HEK293 (cell line): ENCODE measurements at regions not wholly inside any gene's neighbourhood (a gene's known extent, or its start where the extent isn't known, plus 50 kb on each side); places are given as distances from the start of the nearest gene placed in this dataset.

ENCODE experiments used
- CTCF ChIA-PET: fragments of 350-600 bp; formaldehyde crosslinking; extraction: SDS; loops from one replicate; lab custom pipeline; 2021; ENCODE audit warnings: antibody characterized with exemption; lab: Yijun Ruan, JAX
- POLR2A ChIA-PET: fragments of 300-600 bp; formaldehyde crosslinking; extraction: SDS; loops from one replicate; lab custom pipeline; 2020; ENCODE audit warnings: antibody characterized with exemption, inconsistent platforms; lab: Yijun Ruan, JAX
- H3K27ac ChIP-seq: fragments of 200-500 bp; sonication (Bioruptor generic); 2 replicates; pipeline ENCODE4 v1.5.1; 2014; ENCODE audit warnings: low read depth, low read length, control low read depth, inconsistent platforms; ENCODE audit errors: extremely low read depth
- H3K36me3 ChIP-seq, 2 experiments: fragments of 200-500 bp in 1 of 2; sonication (Bioruptor generic) in 1 of 2; 1 replicate in 1 of 2; 2 replicates in 1 of 2; pipeline ENCODE4 v1.5.1; 2014 to 2017; ENCODE audit warnings: inconsistent platforms in 2 of 2, low read length in 2 of 2; ENCODE audit not compliant: control insufficient read depth in 2 of 2, insufficient read depth in 1 of 2
- H3K4me1 ChIP-seq: fragments of 200-500 bp; sonication (Bioruptor generic); 2 replicates; pipeline ENCODE4 v1.5.1; 2014; ENCODE audit warnings: mild to moderate bottlenecking, low read length, inconsistent platforms; ENCODE audit not compliant: control insufficient read depth, insufficient read depth
- H3K4me3 ChIP-seq: 2 replicates; pipeline ENCODE4 v1.5.1; 2011; ENCODE audit warnings: low read depth, mild to moderate bottlenecking, control low read depth, low read length, moderate library complexity
- H3K9me3 ChIP-seq: fragments of 200-500 bp; sonication (Bioruptor generic); 2 replicates; pipeline ENCODE4 v1.5.1; 2014; ENCODE audit warnings: low read depth, low read length, inconsistent platforms; ENCODE audit not compliant: control insufficient read depth, insufficient read depth
- GFI1B ChIP-seq: fragments of 450-650 bp; formaldehyde crosslinking; IDR thresholded peaks from 2 replicates; pipeline ENCODE4 v1.5.1; 2016; ENCODE audit warnings: missing biosample characterization, missing genetic modification characterization
- GLI2 ChIP-seq: fragments of 450-650 bp; formaldehyde crosslinking; IDR thresholded peaks from 2 replicates; pipeline ENCODE4; 2017; ENCODE audit warnings: missing biosample characterization, missing genetic modification characterization, low read depth, borderline replicate concordance
- GLI4 ChIP-seq: fragments of 450-650 bp; formaldehyde crosslinking; IDR thresholded peaks from 2 replicates; pipeline ENCODE4 v1.5.1; 2016; ENCODE audit warnings: missing biosample characterization, missing genetic modification characterization
- REPIN1 ChIP-seq: fragments of 450-650 bp; formaldehyde crosslinking; IDR thresholded peaks from 2 replicates; pipeline ENCODE4 v1.5.1; 2017; ENCODE audit warnings: missing biosample characterization, missing genetic modification characterization, low read depth
- YY2 ChIP-seq: fragments of 450-650 bp; formaldehyde crosslinking; IDR thresholded peaks from 2 replicates; pipeline ENCODE4 v1.5.1; 2016; ENCODE audit warnings: missing biosample characterization, missing genetic modification characterization
- ZBTB1 ChIP-seq: fragments of 450-650 bp; formaldehyde crosslinking; IDR thresholded peaks from 2 replicates; pipeline ENCODE4 v1.5.1; 2016; ENCODE audit warnings: missing biosample characterization, missing genetic modification characterization
- ZBTB8A ChIP-seq: fragments of 450-650 bp; formaldehyde crosslinking; IDR thresholded peaks from 2 replicates; pipeline ENCODE4 v1.5.1; 2016; ENCODE audit warnings: missing biosample characterization, missing genetic modification characterization
- ZFHX2 ChIP-seq: fragments of 450-650 bp; formaldehyde crosslinking; conservative IDR thresholded peaks from 2 replicates; pipeline ENCODE4 v1.5.1; 2016; ENCODE audit warnings: missing biosample characterization, missing genetic modification characterization
- ZNF16 ChIP-seq: fragments of 450-650 bp; formaldehyde crosslinking; IDR thresholded peaks from 2 replicates; pipeline ENCODE4 v1.5.1; 2016; ENCODE audit warnings: low read depth, missing biosample characterization, missing genetic modification characterization
- ZNF184 ChIP-seq: fragments of 450-650 bp; IDR thresholded peaks from 2 replicates; pipeline ENCODE4 v1.5.1; 2018; ENCODE audit warnings: missing biosample characterization, mild to moderate bottlenecking, missing genetic modification characterization
- ZNF223 ChIP-seq: fragments of 450-650 bp; formaldehyde crosslinking; IDR thresholded peaks from 2 replicates; pipeline ENCODE4 v1.5.1; 2016; ENCODE audit warnings: missing biosample characterization, missing genetic modification characterization
- ZNF324 ChIP-seq: fragments of 450-650 bp; formaldehyde crosslinking; IDR thresholded peaks from 2 replicates; pipeline ENCODE4 v1.5.1; 2016; ENCODE audit warnings: missing biosample characterization, missing genetic modification characterization
- ZNF433 ChIP-seq: fragments of 450-650 bp; formaldehyde crosslinking; IDR thresholded peaks from 2 replicates; pipeline ENCODE4 v1.5.1; 2016; ENCODE audit warnings: missing biosample characterization, missing genetic modification characterization, low read depth
- ZNF558 ChIP-seq: fragments of 450-650 bp; formaldehyde crosslinking; IDR thresholded peaks from 2 replicates; pipeline ENCODE4 v1.5.1; 2016; ENCODE audit warnings: missing biosample characterization, missing genetic modification characterization
- ZNF610 ChIP-seq: fragments of 450-650 bp; formaldehyde crosslinking; IDR thresholded peaks from 2 replicates; pipeline ENCODE4 v1.5.1; 2016; ENCODE audit warnings: missing biosample characterization, missing genetic modification characterization, borderline replicate concordance
- ZNF621 ChIP-seq: fragments of 450-650 bp; formaldehyde crosslinking; IDR thresholded peaks from 2 replicates; pipeline ENCODE4 v1.5.1; 2017; ENCODE audit warnings: missing biosample characterization, missing genetic modification characterization
- ZNF629 ChIP-seq: fragments of 450-650 bp; formaldehyde crosslinking; IDR thresholded peaks from 2 replicates; pipeline ENCODE4 v1.5.1; 2017; ENCODE audit warnings: missing biosample characterization, missing genetic modification characterization
- ZNF654 ChIP-seq: fragments of 450-650 bp; formaldehyde crosslinking; IDR thresholded peaks from 2 replicates; pipeline ENCODE4 v1.5.1; 2016; ENCODE audit warnings: low read depth, missing biosample characterization, missing genetic modification characterization
- ZNF664 ChIP-seq: fragments of 450-650 bp; formaldehyde crosslinking; IDR thresholded peaks from 2 replicates; pipeline ENCODE4 v1.5.1; 2016; ENCODE audit warnings: missing biosample characterization, missing genetic modification characterization
- ZNF768 ChIP-seq: fragments of 450-650 bp; formaldehyde crosslinking; IDR thresholded peaks from 2 replicates; pipeline ENCODE4 v1.5.1; 2018; ENCODE audit warnings: missing biosample characterization, mild to moderate bottlenecking, missing genetic modification characterization
- TF ChIP-seq, protein P1 (sequence below): fragments of 450-650 bp; formaldehyde crosslinking; IDR thresholded peaks from 2 replicates; pipeline ENCODE4 v1.5.1; 2016; ENCODE audit warnings: missing biosample characterization, missing genetic modification characterization
- TF ChIP-seq, protein P2 (sequence below): fragments of 450-650 bp; formaldehyde crosslinking; IDR thresholded peaks from 2 replicates; pipeline ENCODE4 v1.5.1; 2016; ENCODE audit warnings: missing biosample characterization, missing genetic modification characterization, low read depth
- TF ChIP-seq, protein P3 (sequence below): fragments of 450-650 bp; formaldehyde crosslinking; IDR thresholded peaks from 2 replicates; pipeline ENCODE4 v1.5.1; 2016; ENCODE audit warnings: missing biosample characterization, missing genetic modification characterization
- TF ChIP-seq, protein P4 (sequence below): fragments of 450-650 bp; formaldehyde crosslinking; IDR thresholded peaks from 2 replicates; pipeline ENCODE4 v1.5.1; 2016; ENCODE audit warnings: missing biosample characterization, missing genetic modification characterization
- TF ChIP-seq, protein P5 (sequence below): fragments of 450-650 bp; formaldehyde crosslinking; IDR thresholded peaks from 2 replicates; pipeline ENCODE4 v1.5.1; 2016; ENCODE audit warnings: missing biosample characterization, missing genetic modification characterization

DNA sequence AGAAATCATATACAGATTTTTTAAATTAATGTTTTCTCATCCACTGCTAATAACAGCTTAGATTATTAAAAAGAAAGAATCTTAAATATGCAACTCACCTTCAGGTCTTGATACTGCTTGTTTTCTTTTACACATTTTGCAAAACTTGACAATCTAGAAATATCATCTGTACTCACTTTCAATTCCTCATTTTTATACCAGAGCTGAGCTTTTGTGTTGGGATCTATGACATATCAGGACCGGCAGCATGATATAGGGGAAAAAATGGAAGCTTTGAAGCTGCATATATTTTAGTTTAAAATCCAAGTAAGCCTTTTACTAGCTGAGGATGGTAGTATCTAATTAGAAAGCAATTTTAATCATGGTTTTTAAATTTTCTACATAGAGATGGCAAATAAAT, 75.7 kb upstream of the SMARCA2 start:
- ChIA-PET CTCF (interaction anchor here (0.6 to 1.5 kb wide), 18 partner anchors 9 to 148 kb away, joined by 3 to 7 read pairs (median 4); no protein-coding TSS in a partner anchor), POLR2A (no interaction called here)
- Histone ChIP-seq H3K4me1 (no peaks in the 10 kb centered on the region), H3K4me3 (no peak overlapping the region), H3K27ac (no peak overlapping the region), H3K9me3 (no peaks in the 10 kb centered on the region), H3K36me3 (no peaks in the 10 kb centered on the region)
- TF ChIP-seq ZNF768: no peak

DNA sequence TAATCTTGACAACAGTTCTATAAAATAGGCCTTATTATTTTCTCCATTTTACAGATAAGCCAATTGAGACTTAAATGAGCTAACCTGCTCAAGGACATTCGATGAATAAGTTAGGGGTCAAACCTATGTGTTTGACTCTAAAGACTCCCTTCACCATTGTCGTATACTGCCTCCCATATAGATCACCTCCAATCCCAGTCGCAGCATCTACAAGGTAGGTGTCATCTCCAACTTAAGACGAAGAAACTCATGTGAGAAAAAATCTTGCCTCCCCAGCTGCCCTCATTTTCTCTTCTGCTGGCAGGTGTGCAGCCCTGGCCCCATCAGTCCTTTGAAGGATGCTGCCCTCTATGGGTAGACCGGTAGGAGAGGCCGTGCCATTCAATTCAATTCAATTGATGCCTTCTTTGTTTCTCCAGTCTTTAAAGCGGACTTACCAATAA, 75.2 kb upstream of the SMARCA2 start:
- Histone ChIP-seq H3K4me1 (no peaks in the 10 kb centered on the region), H3K27ac (no peak overlapping the region), H3K4me3 (no peak overlapping the region), H3K9me3 (no peaks in the 10 kb centered on the region), H3K36me3 (no peaks in the 10 kb centered on the region)
- TF ChIP-seq ZNF654 (tag by site-specific recombination): peak; percentile 25; the same call in 1 of the 2 replicates
- no peak for TF ChIP-seq GLI2 (tag by site-specific recombination)
- no peak for TF ChIP-seq ZNF629 (tag by site-specific recombination)
- TF ChIP-seq, protein P1, sequence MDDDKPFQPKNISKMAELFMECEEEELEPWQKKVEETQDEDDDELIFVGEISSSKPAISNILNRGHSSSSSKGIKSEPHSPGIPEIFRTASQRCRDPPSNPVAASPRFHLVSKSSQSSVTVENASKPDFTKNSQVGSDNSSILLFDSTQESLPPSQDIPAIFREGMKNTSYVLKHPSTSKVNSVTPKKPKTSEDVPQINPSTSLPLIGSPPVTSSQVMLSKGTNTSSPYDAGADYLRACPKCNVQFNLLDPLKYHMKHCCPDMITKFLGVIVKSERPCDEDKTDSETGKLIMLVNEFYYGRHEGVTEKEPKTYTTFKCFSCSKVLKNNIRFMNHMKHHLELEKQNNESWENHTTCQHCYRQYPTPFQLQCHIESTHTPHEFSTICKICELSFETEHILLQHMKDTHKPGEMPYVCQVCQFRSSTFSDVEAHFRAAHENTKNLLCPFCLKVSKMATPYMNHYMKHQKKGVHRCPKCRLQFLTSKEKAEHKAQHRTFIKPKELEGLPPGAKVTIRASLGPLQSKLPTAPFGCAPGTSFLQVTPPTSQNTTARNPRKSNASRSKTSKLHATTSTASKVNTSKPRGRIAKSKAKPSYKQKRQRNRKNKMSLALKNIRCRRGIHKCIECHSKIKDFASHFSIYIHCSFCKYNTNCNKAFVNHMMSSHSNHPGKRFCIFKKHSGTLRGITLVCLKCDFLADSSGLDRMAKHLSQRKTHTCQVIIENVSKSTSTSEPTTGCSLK: no peak
- TF ChIP-seq ZNF558: no peak
- TF ChIP-seq ZBTB8A (tag by site-specific recombination): no peak
- TF ChIP-seq, protein P2, sequence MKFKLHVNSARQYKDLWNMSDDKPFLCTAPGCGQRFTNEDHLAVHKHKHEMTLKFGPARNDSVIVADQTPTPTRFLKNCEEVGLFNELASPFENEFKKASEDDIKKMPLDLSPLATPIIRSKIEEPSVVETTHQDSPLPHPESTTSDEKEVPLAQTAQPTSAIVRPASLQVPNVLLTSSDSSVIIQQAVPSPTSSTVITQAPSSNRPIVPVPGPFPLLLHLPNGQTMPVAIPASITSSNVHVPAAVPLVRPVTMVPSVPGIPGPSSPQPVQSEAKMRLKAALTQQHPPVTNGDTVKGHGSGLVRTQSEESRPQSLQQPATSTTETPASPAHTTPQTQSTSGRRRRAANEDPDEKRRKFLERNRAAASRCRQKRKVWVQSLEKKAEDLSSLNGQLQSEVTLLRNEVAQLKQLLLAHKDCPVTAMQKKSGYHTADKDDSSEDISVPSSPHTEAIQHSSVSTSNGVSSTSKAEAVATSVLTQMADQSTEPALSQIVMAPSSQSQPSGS (tag by site-specific recombination): no peak
- TF ChIP-seq GFI1B (tag by site-specific recombination): no peak
- TF ChIP-seq ZNF324 (tag by site-specific recombination): no peak
- no peak for TF ChIP-seq ZNF223 (tag by site-specific recombination)
- TF ChIP-seq ZNF621 (tag by site-specific recombination): no peak
- TF ChIP-seq, protein P3, sequence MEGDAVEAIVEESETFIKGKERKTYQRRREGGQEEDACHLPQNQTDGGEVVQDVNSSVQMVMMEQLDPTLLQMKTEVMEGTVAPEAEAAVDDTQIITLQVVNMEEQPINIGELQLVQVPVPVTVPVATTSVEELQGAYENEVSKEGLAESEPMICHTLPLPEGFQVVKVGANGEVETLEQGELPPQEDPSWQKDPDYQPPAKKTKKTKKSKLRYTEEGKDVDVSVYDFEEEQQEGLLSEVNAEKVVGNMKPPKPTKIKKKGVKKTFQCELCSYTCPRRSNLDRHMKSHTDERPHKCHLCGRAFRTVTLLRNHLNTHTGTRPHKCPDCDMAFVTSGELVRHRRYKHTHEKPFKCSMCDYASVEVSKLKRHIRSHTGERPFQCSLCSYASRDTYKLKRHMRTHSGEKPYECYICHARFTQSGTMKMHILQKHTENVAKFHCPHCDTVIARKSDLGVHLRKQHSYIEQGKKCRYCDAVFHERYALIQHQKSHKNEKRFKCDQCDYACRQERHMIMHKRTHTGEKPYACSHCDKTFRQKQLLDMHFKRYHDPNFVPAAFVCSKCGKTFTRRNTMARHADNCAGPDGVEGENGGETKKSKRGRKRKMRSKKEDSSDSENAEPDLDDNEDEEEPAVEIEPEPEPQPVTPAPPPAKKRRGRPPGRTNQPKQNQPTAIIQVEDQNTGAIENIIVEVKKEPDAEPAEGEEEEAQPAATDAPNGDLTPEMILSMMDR (tag by site-specific recombination): peak; percentile 27; the same call in 1 of the 2 replicates
- TF ChIP-seq REPIN1 (tag by site-specific recombination): no peak
- TF ChIP-seq ZNF184: no peak
- TF ChIP-seq ZNF664 (tag by site-specific recombination): no peak
- TF ChIP-seq ZFHX2: no peak
- POLR2A ChIA-PET: no interaction called here
- CTCF ChIA-PET: interaction anchor here (0.6 to 1.5 kb wide), 18 partner anchors 9 to 192 kb away, joined by 3 to 7 read pairs (median 4); no protein-coding TSS in a partner anchor

DNA sequence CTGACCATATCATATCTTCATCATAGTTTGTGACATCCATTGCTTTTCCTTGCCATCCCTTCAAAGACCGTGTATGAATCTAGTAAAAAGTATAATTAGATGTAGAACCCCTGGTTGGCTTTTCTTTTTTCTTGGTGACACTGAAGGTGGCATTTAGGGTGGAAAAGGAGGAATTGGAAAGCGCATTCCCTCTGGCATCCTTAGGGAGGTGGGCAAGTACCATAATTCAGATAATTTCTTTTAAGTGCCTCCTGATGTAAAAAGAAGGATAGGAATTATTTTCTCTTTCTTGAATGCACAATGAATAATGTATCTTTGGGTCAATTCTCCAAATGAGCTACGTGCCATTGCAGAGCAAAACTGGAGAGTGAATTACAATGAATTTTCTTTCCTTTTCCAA, 73.2 kb upstream of the SMARCA2 start:
- no peak overlapping the region for H3K4me3 ChIP-seq
- POLR2A ChIA-PET: no interaction called here
- no peak overlapping the region for H3K27ac ChIP-seq
- no peaks in the 10 kb centered on the region for H3K9me3 ChIP-seq
- no peaks in the 10 kb centered on the region for H3K36me3 ChIP-seq
- CTCF ChIA-PET: interaction anchor here (0.6 to 1.6 kb wide), 9 partner anchors 12 to 715 kb away, joined by 3 to 6 read pairs (median 3); no protein-coding TSS in a partner anchor
- H3K4me1 ChIP-seq: no peaks in the 10 kb centered on the region
- TF ChIP-seq, protein P4, sequence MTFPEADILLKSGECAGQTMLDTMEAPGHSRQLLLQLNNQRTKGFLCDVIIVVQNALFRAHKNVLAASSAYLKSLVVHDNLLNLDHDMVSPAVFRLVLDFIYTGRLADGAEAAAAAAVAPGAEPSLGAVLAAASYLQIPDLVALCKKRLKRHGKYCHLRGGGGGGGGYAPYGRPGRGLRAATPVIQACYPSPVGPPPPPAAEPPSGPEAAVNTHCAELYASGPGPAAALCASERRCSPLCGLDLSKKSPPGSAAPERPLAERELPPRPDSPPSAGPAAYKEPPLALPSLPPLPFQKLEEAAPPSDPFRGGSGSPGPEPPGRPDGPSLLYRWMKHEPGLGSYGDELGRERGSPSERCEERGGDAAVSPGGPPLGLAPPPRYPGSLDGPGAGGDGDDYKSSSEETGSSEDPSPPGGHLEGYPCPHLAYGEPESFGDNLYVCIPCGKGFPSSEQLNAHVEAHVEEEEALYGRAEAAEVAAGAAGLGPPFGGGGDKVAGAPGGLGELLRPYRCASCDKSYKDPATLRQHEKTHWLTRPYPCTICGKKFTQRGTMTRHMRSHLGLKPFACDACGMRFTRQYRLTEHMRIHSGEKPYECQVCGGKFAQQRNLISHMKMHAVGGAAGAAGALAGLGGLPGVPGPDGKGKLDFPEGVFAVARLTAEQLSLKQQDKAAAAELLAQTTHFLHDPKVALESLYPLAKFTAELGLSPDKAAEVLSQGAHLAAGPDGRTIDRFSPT (tag by site-specific recombination): no peak
- TF ChIP-seq, protein P5, sequence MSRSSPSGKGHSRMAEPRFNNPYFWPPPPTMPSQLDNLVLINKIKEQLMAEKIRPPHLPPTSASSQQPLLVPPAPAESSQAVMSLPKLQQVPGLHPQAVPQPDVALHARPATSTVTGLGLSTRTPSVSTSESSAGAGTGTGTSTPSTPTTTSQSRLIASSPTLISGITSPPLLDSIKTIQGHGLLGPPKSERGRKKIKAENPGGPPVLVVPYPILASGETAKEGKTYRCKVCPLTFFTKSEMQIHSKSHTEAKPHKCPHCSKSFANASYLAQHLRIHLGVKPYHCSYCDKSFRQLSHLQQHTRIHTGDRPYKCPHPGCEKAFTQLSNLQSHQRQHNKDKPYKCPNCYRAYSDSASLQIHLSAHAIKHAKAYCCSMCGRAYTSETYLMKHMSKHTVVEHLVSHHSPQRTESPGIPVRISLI (tag by site-specific recombination): no peak
- TF ChIP-seq ZBTB1 (no peak), YY2 (tag by site-specific recombination) (no peak), ZNF610 (tag by site-specific recombination) (no peak), ZNF433 (tag by site-specific recombination) (no peak), ZNF16 (no peak), GLI4 (tag by site-specific recombination) (no peak)
